ENCODE measurements at regions not wholly inside any gene's neighbourhood (a gene's known extent, or its start where the extent isn't known, plus 50 kb on each side); places are given as distances from the start of the nearest gene placed in this dataset.

DNA sequence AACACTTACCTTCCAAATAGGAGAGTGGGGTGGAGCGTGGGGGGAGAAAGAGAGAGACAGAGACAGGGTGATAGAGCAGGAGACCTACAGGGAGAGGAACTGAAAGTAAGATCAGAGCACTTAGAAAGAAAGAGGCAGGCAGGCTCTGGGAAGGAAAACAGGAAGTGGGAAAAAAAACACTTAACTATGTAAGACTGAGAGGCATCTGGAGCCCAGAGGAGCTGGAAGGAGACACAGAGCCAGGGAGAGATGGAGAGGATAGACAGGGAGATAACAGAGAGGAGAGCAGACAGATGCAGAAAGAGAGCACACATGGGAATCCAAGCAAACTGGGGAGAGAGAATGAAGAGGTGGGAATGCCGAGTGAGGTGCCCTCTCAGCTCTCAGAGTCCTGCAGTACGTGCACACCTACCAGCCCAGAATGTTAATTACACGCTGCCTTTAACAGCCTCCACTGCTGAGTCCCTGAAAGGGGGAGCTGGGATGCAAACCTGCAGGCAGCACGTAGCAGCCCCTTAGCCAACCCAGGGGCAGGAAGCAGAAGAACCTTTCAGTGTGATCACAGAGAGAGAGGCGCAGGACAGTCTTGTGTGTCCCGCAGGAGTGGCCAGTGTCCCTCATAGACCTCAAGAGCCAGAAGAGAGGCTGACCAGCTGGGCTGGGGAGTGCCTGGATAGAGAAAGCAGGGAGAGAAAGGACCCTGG lies 132.7 kb upstream of the LRFN2 start:
- H3K27ac Mint-ChIP-seq: peak overlapping the region in 3 of 9 donors; percentile 16 to 40 (median 21)
- ATAC-seq: peak; percentile 45

DNA sequence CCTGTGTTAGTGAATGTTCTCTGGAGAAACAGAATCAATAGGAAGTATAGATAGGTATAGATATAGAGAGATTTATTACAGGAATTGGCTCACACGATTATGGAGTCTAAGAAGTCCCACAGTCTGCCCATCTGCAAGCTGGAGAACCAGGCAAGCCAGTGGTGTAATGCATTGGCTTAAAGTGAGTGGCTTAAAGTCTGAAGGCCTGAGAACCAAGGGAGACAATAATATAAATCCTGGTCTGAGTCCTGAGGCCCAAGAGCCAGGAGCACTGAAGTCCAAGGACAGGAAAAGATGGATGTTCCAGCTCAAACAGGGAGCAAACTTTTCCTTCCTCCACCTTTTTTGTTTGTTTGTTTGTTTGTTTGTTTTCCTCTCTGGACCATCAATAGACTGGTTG lies 131.2 kb upstream of the LRFN2 start:
- no peak overlapping the region for H3K4me3 Mint-ChIP-seq
- no peaks in the 10 kb centered on the region for H3K9me3 Mint-ChIP-seq
- H3K27me3 Mint-ChIP-seq: peaks cover 0 to 12% (median 0%) of the 10 kb centered on the region in 5 donors
- no peaks in the 10 kb centered on the region for H3K36me3 ChIP-seq (ENCODE audit: control insufficient read depth in 2 of 3, insufficient read depth in 3 of 3, low read length in 3 of 3)
- no peak overlapping the region for H3K27ac Mint-ChIP-seq
- ChIA-PET CTCF (no interaction called here), POLR2A (no interaction called here)
- no peaks in the 10 kb centered on the region for H3K9me3 ChIP-seq (ENCODE audit: control insufficient read depth in 2 of 3, low read length in 3 of 3)
- intact Hi-C loops (cut with micrococcal nuclease): no loop called here
- H3K4me3 ChIP-seq (ENCODE audit: low read length): no peak overlapping the region
- H3K4me1 ChIP-seq (ENCODE audit: control insufficient read depth in 2 of 2, insufficient read depth in 2 of 2, low read length in 2 of 2): no peaks in the 10 kb centered on the region
- no peak for DNase-seq
- H3K4me1 Mint-ChIP-seq: peaks cover 14 to 19% (median 16%) of the 10 kb centered on the region in 7 donors
- H3K36me3 Mint-ChIP-seq: no peaks in the 10 kb centered on the region
- H3K27ac ChIP-seq (ENCODE audit: low read depth, low read length): no peak overlapping the region
- no peak for ATAC-seq
- no peaks in the 10 kb centered on the region for H3K27me3 ChIP-seq (ENCODE audit: control insufficient read depth in 2 of 2, insufficient read depth in 2 of 2, low read length in 2 of 2)

More for the DNA sequence above, 132.7 kb upstream of the LRFN2 start:
- CTCF ChIA-PET: no interaction called here
- H3K9me3 ChIP-seq (ENCODE audit: control insufficient read depth in 2 of 3, low read length in 3 of 3): no peaks in the 10 kb centered on the region
- H3K27ac ChIP-seq (ENCODE audit: low read depth, low read length): no peak overlapping the region
- H3K27me3 ChIP-seq (ENCODE audit: control insufficient read depth in 2 of 2, insufficient read depth in 2 of 2, low read length in 2 of 2): no peaks in the 10 kb centered on the region
- no peak for DNase-seq
- Mint-ChIP-seq H3K4me1 (peaks cover 14 to 19% (median 16%) of the 10 kb centered on the region in 7 donors), H3K36me3 (no peaks in the 10 kb centered on the region), H3K9me3 (no peaks in the 10 kb centered on the region), H3K27me3 (peaks cover 0 to 9% (median 0%) of the 10 kb centered on the region in 5 donors), H3K4me3 (peak overlapping the region in 7 of 10 donors; percentile 1 to 68 (median 26))
- no peak overlapping the region for H3K4me3 ChIP-seq (ENCODE audit: low read length)
- no peaks in the 10 kb centered on the region for H3K36me3 ChIP-seq (ENCODE audit: control insufficient read depth in 2 of 3, insufficient read depth in 3 of 3, low read length in 3 of 3)
- POLR2A ChIA-PET: no interaction called here
- intact Hi-C loops (cut with micrococcal nuclease): no loop called here
- H3K4me1 ChIP-seq (ENCODE audit: control insufficient read depth in 2 of 2, insufficient read depth in 2 of 2, low read length in 2 of 2): no peaks in the 10 kb centered on the region

DNA sequence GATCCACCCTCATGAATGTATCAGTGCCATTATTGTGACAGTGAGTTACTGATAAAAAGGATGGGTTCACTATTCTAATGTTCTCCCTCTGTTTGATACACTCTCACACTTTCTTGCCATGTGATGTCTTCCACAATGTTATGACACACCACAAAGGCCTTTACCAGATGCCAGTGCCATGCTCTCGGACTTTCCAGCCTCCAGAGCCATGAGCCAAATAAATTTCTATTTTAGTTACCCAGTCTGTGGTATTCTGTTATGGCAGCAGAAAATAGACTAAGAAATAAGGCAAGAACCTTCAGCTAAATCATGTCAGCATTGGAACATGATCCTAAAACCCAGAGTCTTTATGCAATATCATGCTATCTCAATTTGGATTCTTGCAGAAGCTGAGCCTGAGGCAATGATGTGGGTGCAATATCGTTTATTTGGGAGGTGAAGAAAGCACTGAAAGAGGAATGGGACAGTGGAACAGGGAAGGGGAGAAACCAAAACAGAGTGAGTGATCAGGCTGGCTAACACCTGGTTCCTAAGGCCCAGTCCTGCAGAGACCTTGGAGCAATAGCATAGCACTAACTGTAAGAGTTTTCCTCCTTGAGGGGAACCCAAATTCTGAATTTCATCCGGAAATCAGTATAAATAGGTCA lies 130.4 kb upstream of the LRFN2 start:
- no peaks in the 10 kb centered on the region for H3K9me3 ChIP-seq (ENCODE audit: control insufficient read depth in 2 of 3, low read length in 3 of 3)
- Mint-ChIP-seq H3K27ac (no peak overlapping the region), H3K4me3 (no peak overlapping the region), H3K4me1 (peaks cover 14 to 19% (median 16%) of the 10 kb centered on the region in 7 donors), H3K27me3 (peaks cover 0 to 13% (median 0%) of the 10 kb centered on the region in 5 donors), H3K36me3 (no peaks in the 10 kb centered on the region), H3K9me3 (no peaks in the 10 kb centered on the region)
- ATAC-seq: no peak
- H3K27ac ChIP-seq (ENCODE audit: low read depth, low read length): no peak overlapping the region
- no peaks in the 10 kb centered on the region for H3K36me3 ChIP-seq (ENCODE audit: control insufficient read depth in 2 of 3, insufficient read depth in 3 of 3, low read length in 3 of 3)
- no peak for DNase-seq
- ChIA-PET CTCF (no interaction called here), POLR2A (no interaction called here)
- intact Hi-C loops (cut with micrococcal nuclease): no loop called here
- H3K27me3 ChIP-seq (ENCODE audit: control insufficient read depth in 2 of 2, insufficient read depth in 2 of 2, low read length in 2 of 2): no peaks in the 10 kb centered on the region
- no peak overlapping the region for H3K4me3 ChIP-seq (ENCODE audit: low read length)
- no peaks in the 10 kb centered on the region for H3K4me1 ChIP-seq (ENCODE audit: control insufficient read depth in 2 of 2, insufficient read depth in 2 of 2, low read length in 2 of 2)

DNA sequence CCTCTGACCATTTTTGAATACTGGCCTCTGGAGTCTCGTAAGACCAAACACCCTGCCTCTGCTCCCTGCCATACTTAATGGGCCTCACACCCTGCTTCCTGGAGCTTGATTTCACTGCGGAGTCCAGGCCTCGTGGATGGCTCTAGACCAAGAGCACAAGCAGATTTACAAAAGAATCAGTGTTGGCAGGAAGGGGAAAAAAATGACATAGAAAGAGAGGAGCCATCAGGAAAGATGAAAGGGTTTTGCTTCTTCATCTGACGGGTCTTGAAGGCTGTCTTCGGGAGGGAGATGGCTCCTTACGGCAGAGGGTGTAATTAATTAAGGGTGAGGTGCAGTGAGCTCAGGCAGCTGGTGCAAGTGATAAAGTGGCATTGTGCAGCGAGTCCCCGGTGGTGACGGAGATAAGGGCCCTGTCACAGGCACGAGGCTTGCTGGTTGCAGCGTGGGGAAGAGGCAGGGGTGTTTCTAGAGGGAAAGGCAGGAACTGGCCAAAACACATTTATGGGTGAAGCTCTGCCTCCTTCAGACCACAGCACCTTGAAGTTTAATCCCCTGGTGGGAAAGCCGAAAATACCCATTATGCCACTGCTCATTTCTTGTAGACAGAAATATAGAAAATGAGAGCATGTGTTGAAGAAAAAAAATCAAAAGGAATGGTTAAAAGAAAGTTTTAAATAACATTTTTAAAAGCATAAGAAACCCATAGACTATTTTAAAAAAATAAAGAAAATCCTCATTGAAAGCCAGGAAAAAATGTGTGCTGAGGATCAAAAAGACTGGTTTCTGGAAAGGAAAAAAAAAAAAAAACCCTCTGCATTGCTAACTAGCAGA lies 128.6 kb upstream of the LRFN2 start:
- H3K36me3 ChIP-seq (ENCODE audit: control insufficient read depth in 2 of 3, insufficient read depth in 3 of 3, low read length in 3 of 3): no peaks in the 10 kb centered on the region
- Mint-ChIP-seq H3K4me1 (peaks cover 14 to 19% (median 16%) of the 10 kb centered on the region in 7 donors), H3K4me3 (no peak overlapping the region), H3K27me3 (peaks cover 0 to 16% (median 0%) of the 10 kb centered on the region in 5 donors), H3K36me3 (no peaks in the 10 kb centered on the region), H3K27ac (no peak overlapping the region), H3K9me3 (no peaks in the 10 kb centered on the region)
- DNase-seq: no peak
- intact Hi-C loops (cut with micrococcal nuclease): no loop called here
- H3K27ac ChIP-seq (ENCODE audit: low read depth, low read length): no peak overlapping the region
- no peak for ATAC-seq
- no peaks in the 10 kb centered on the region for H3K9me3 ChIP-seq (ENCODE audit: control insufficient read depth in 2 of 3, low read length in 3 of 3)
- ChIA-PET CTCF (interaction anchor here (0.6 kb wide), 1 partner anchor 35 kb away, joined by 3 read pairs; no protein-coding TSS in a partner anchor), POLR2A (no interaction called here)
- H3K4me3 ChIP-seq (ENCODE audit: low read length): no peak overlapping the region
- H3K4me1 ChIP-seq (ENCODE audit: control insufficient read depth in 2 of 2, insufficient read depth in 2 of 2, low read length in 2 of 2): no peaks in the 10 kb centered on the region
- no peaks in the 10 kb centered on the region for H3K27me3 ChIP-seq (ENCODE audit: control insufficient read depth in 2 of 2, insufficient read depth in 2 of 2, low read length in 2 of 2)

DNA sequence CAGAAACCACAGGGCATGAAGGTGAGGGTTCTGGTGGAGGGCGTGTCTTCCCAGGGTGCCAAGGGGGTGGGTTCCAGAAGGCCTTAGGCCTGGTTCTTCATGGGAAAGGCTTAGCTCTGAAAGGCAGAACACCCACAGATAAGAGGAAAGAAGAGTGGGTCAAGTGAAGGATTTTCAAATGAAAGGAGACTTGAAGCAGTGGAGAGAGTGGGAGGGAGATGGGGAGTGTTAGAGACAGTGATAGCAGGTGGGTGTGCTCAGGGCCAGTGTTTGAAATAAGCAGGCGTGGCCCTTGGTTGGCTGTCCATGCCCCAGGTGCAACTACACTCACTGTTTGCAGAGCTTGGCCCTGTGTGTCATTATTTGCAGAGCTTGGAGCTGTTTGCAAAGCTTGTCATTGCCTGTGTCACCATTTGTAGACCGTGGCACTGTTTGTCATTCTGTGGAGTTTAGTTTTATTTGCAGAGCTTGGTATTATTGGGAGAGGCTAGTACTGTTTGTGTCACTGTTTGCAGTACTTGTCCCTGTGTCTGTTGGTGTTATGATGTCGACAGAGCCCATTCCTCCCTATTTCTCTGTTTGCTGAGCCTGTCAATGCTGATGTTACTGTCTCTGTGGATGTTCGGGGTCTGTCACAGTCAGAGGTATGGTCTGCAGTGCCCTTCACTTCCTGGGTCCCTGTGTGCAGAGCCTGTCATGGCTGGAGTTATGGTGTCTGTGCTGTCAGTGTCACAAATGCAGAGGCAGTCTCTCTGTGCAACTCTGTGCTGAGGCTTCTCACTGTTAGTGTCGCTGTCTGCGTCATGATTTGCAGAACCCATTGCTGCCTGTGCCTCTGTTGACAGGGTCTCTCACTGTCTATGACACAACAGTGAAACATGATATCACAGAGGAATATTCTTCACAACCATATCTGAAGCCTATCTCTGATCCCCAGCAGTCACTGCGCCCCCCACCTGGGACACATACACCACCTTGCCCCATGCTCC lies 127.7 kb upstream of the LRFN2 start:
- no peak for DNase-seq
- no peaks in the 10 kb centered on the region for H3K4me1 ChIP-seq (ENCODE audit: control insufficient read depth in 2 of 2, insufficient read depth in 2 of 2, low read length in 2 of 2)
- Mint-ChIP-seq H3K4me1 (peaks cover 6 to 11% (median 8%) of the 10 kb centered on the region in 7 donors), H3K27ac (peak overlapping the region in 1 of 9 donors; percentile 73), H3K27me3 (peaks cover 0 to 16% (median 0%) of the 10 kb centered on the region in 5 donors), H3K36me3 (no peaks in the 10 kb centered on the region), H3K9me3 (no peaks in the 10 kb centered on the region), H3K4me3 (no peak overlapping the region)
- H3K27ac ChIP-seq (ENCODE audit: low read depth, low read length): no peak overlapping the region
- ChIA-PET POLR2A (no interaction called here), CTCF (interaction anchor here (0.6 kb wide), 1 partner anchor 36 kb away, joined by 3 read pairs; no protein-coding TSS in a partner anchor)
- no peaks in the 10 kb centered on the region for H3K27me3 ChIP-seq (ENCODE audit: control insufficient read depth in 2 of 2, insufficient read depth in 2 of 2, low read length in 2 of 2)
- H3K4me3 ChIP-seq (ENCODE audit: low read length): no peak overlapping the region
- no peak for ATAC-seq
- H3K9me3 ChIP-seq (ENCODE audit: control insufficient read depth in 2 of 3, low read length in 3 of 3): no peaks in the 10 kb centered on the region
- intact Hi-C loops (cut with micrococcal nuclease): no loop called here
- H3K36me3 ChIP-seq (ENCODE audit: control insufficient read depth in 2 of 3, insufficient read depth in 3 of 3, low read length in 3 of 3): no peaks in the 10 kb centered on the region

DNA sequence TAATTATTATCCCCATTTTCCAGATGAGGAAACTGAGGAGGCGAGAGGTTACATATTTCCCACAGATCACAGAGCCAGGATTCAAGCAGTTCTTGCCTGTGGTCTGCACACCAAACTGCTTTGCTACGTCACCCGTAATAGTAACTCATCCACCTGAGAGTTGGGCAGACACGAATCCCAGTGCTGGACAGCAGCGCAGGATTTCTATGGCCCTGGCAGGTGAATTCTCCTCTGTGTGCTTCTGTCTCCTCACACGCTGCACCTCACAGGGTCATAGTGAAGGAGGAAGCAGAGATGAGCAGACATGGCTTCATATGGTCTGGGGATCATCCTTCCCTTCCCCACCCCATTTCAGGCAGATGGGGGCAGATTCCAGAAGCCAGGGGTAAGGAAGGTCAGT lies 127.0 kb upstream of the LRFN2 start:
- H3K4me1 ChIP-seq (ENCODE audit: control insufficient read depth in 2 of 2, insufficient read depth in 2 of 2, low read length in 2 of 2): no peaks in the 10 kb centered on the region
- ChIA-PET CTCF (no interaction called here), POLR2A (no interaction called here)
- no peak overlapping the region for H3K4me3 Mint-ChIP-seq
- H3K36me3 Mint-ChIP-seq: no peaks in the 10 kb centered on the region
- H3K27me3 ChIP-seq (ENCODE audit: control insufficient read depth in 2 of 2, insufficient read depth in 2 of 2, low read length in 2 of 2): no peaks in the 10 kb centered on the region
- no peak overlapping the region for H3K27ac ChIP-seq (ENCODE audit: low read depth, low read length)
- no peak for ATAC-seq
- no peaks in the 10 kb centered on the region for H3K36me3 ChIP-seq (ENCODE audit: control insufficient read depth in 2 of 3, insufficient read depth in 3 of 3, low read length in 3 of 3)
- intact Hi-C loops (cut with micrococcal nuclease): no loop called here
- no peak for DNase-seq
- H3K9me3 ChIP-seq (ENCODE audit: control insufficient read depth in 2 of 3, low read length in 3 of 3): no peaks in the 10 kb centered on the region
- H3K9me3 Mint-ChIP-seq: no peaks in the 10 kb centered on the region
- no peak overlapping the region for H3K4me3 ChIP-seq (ENCODE audit: low read length)
- peaks cover 0 to 16% (median 0%) of the 10 kb centered on the region in 5 donors for H3K27me3 Mint-ChIP-seq
- peaks cover 0 to 4% (median 2%) of the 10 kb centered on the region in 7 donors for H3K4me1 Mint-ChIP-seq
- H3K27ac Mint-ChIP-seq: peak overlapping the region in 1 of 9 donors; percentile 73

All from naive thymus-derived CD4-positive, alpha-beta T cell (primary cell).